ENCODE measurements at regions not wholly inside any gene's neighbourhood (a gene's known extent, or its start where the extent isn't known, plus 50 kb on each side); places are given as distances from the start of the nearest gene placed in this dataset.

GRCh38 chr17:79233916-79234551, 159.4 kb downstream of the ENGASE start:
- TF ChIP-seq JUN (IDR thresholded peaks at IDR 0.05; ENCODE audit: borderline replicate concordance, insufficient read depth, insufficient read length, low read depth) (no peak), EZH2 (IDR thresholded peaks at IDR 0.05; ENCODE audit: borderline replicate concordance, low read depth, low read length, severe bottlenecking) (no peak), MAX (IDR thresholded peaks at IDR 0.05; ENCODE audit: insufficient read depth, insufficient read length) (no peak), GATA2 (IDR thresholded peaks at IDR 0.05; ENCODE audit: insufficient read depth, insufficient read length, low read depth, low read length) (no peak), FOS (IDR thresholded peaks at IDR 0.05; ENCODE audit: borderline replicate concordance, insufficient read depth, low read length) (no peak), CTCF (IDR thresholded peaks at IDR 0.05; ENCODE audit: extremely low read depth in 1 of 2, insufficient read depth in 1 of 2, low read depth in 1 of 2, low read length in 2 of 2) (no peak), POLR2AphosphoS5 (IDR thresholded peaks at IDR 0.05; ENCODE audit: insufficient read depth, low read depth, low read length) (no peak), MYC (IDR thresholded peaks at IDR 0.05; ENCODE audit: low read depth, low read length) (no peak), POLR2A (IDR thresholded peaks at IDR 0.05; ENCODE audit: low read depth, low read length) (no peak)
- FAIRE-seq, result no peak
- no peak overlapping the region for H3K4me3 ChIP-seq (replicated peaks in 1 of 3; ENCODE audit: insufficient read depth in 1 of 3, low read depth in 1 of 3, low read length in 3 of 3)
- no peaks in the 10 kb centered on the region for H3K36me3 ChIP-seq (ENCODE audit: control insufficient read depth in 2 of 2, extremely low read depth in 1 of 2, insufficient read depth in 2 of 2, low read length in 2 of 2)
- H3K4me1 ChIP-seq (ENCODE audit: control insufficient read depth, extremely low read depth, insufficient read depth, low read length), result no peaks in the 10 kb centered on the region
- no peaks in the 10 kb centered on the region for H3K79me2 ChIP-seq (ENCODE audit: control insufficient read depth, insufficient read depth, low read length)
- H3K9me3 ChIP-seq (replicated peaks; ENCODE audit: control insufficient read depth, insufficient read depth, low read length), result no peaks in the 10 kb centered on the region
- no peak overlapping the region for H2AFZ ChIP-seq (ENCODE audit: low read depth, low read length)
- ChIA-PET CTCF (no interaction called here), POLR2A (no interaction called here)
- dilution Hi-C loops (cut with MboI; ENCODE audit: extremely low pct_ligation_motif_present, low sequenced_read_pairs), result no loop called here
- H3K27me3 ChIP-seq (ENCODE audit: control insufficient read depth in 2 of 2, insufficient read depth in 2 of 2, low read length in 2 of 2), result no peaks in the 10 kb centered on the region
- no TSS peak for BruUV-seq (replicated peaks)
- no peak for DNase-seq (ENCODE audit: low read depth, low spot score)
- no peaks in the 10 kb centered on the region for H4K20me1 ChIP-seq (replicated peaks; ENCODE audit: control insufficient read depth, extremely low read depth, insufficient read depth, low read length)
- H3K9ac ChIP-seq (replicated peaks; ENCODE audit: extremely low read depth, insufficient read depth, low read length), result no peak overlapping the region
- no peak overlapping the region for H3K4me2 ChIP-seq (ENCODE audit: insufficient read depth, low read length)
- H3K27ac ChIP-seq (ENCODE audit: insufficient read depth, low read depth, low read length), result no peak overlapping the region
- H3K9me1 ChIP-seq (replicated peaks; ENCODE audit: control insufficient read depth, extremely low read depth, insufficient read depth, low read length), result no peaks in the 10 kb centered on the region
- intact Hi-C loops (cut with micrococcal nuclease), result no loop called here
